ENCODE measurements at regions not wholly inside any gene's neighbourhood (a gene's known extent, or its start where the extent isn't known, plus 50 kb on each side); places are given as distances from the start of the nearest gene placed in this dataset.

GRCh38 chr3:174792864-174793263 lies 66.3 kb upstream of the NAALADL2 start:
- no peak for TF ChIP-seq REST (IDR thresholded peaks at IDR 0.05; ENCODE audit: low read depth, low read length)
- no peak for TF ChIP-seq CTCF (IDR thresholded peaks at IDR 0.05)
- no peak for TF ChIP-seq SMC3 (IDR thresholded peaks at IDR 0.05; ENCODE audit: low read depth, low read length)
- no peak for TF ChIP-seq POLR2AphosphoS5 (IDR thresholded peaks at IDR 0.05; ENCODE audit: low read depth, low read length)
- TF ChIP-seq RFX5 (IDR thresholded peaks at IDR 0.05; ENCODE audit: low read length) = no peak
- no peak for TF ChIP-seq TAF1 (IDR thresholded peaks at IDR 0.05; ENCODE audit: borderline replicate concordance, low read depth, low read length)
